GM12864 (cell line): ENCODE measurements at regions not wholly inside any gene's neighbourhood (a gene's known extent, or its start where the extent isn't known, plus 50 kb on each side); places are given as distances from the start of the nearest gene placed in this dataset.
"Not testable (repeated sequence)": the region's sequence is repeated elsewhere in the genome, so short reads cannot be mapped to it uniquely, and the experiment has no call there.

ENCODE experiments used
- DNase-seq: peaks from one replicate; pipeline ENCODE4 v3.0.0-alpha.2; 2011; ENCODE audit warnings: low read depth
- H3K4me3 ChIP-seq: 2 replicates; pipeline ENCODE4 v1.5.1; 2011; ENCODE audit warnings: mild to moderate bottlenecking, low read depth, low read length, control low read depth
- CTCF ChIP-seq: IDR thresholded peaks from 2 replicates; pipeline ENCODE4 v1.5.1; 2011; ENCODE audit warnings: low read depth, mild to moderate bottlenecking, moderate library complexity, low read length, control low read depth, inconsistent platforms; ENCODE audit errors: missing control alignments

GRCh38 chr20:60782959-60783625, 469.0 kb upstream of the CDH4 start:
- H3K4me3 ChIP-seq = no peak overlapping the region
- TF ChIP-seq CTCF = no peak
- DNase-seq = no peak

- no peak for DNase-seq
- TF ChIP-seq CTCF = no peak
- no peak overlapping the region for H3K4me3 ChIP-seq
Observed at GRCh38 chr20:60785301-60785700, 466.8 kb upstream of the CDH4 start.

- H3K4me3 ChIP-seq = no peak overlapping the region
- TF ChIP-seq CTCF = no peak
- no peak for DNase-seq
Observed at GRCh38 chr20:60785785-60786184, 466.3 kb upstream of the CDH4 start.

DNA sequence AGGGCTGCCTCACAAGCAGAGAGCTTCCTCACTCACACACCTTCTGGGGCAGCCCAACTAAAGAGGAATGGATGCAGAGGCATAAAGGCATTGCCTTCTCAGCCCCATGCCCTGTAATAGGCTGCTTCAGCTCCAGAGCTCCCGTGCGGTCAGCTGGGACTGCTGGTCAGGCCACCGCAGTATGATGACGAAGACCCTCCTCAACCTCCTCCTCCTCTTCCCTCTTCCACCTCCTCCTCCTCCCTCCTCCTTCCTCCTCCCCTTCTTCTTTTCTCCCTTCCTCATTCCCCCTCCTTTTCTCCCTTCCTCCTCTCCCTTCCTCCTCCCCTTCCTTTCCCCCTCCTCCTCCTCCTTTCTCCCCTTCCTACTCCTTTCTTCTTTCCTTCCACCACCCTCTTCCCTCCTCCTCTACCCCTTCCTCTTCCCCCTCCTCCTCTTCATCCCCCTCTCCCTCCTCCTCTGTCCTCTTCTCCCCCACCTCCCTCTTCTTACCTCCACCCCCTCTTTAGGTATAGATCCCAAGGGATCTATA, 465.3 kb upstream of the CDH4 start:
- no peak for DNase-seq
- no peak overlapping the region for H3K4me3 ChIP-seq
- TF ChIP-seq CTCF = no peak

GRCh38 chr20:60787276-60787675, 464.8 kb upstream of the CDH4 start:
- TF ChIP-seq CTCF = no peak
- no peak for DNase-seq
- no peak overlapping the region for H3K4me3 ChIP-seq

- DNase-seq = no peak
- no peak overlapping the region for H3K4me3 ChIP-seq
- TF ChIP-seq CTCF = no peak
Observed at GRCh38 chr20:60788070-60788469, 464.0 kb upstream of the CDH4 start.

DNA sequence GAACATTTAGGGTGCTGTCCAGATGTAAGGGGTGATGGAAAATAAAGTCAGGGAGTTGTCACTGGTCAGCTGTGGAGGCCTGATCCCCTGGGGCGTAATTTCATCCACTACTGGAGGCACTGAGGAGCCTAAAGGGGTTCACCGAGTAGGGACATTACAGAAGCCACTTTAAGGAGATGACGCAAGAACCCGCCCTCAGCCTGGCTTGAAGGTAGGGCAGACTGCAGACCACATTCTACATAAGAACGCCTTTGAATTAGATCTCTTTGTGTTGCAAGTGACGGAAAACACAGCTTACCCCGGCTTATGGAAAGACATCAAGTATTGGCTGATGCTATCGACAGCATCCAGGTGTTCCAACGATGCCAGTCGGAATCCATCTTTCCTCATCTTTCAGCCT, 462.7 kb upstream of the CDH4 start:
- TF ChIP-seq CTCF = no peak
- no peak for DNase-seq
- no peak overlapping the region for H3K4me3 ChIP-seq

DNA sequence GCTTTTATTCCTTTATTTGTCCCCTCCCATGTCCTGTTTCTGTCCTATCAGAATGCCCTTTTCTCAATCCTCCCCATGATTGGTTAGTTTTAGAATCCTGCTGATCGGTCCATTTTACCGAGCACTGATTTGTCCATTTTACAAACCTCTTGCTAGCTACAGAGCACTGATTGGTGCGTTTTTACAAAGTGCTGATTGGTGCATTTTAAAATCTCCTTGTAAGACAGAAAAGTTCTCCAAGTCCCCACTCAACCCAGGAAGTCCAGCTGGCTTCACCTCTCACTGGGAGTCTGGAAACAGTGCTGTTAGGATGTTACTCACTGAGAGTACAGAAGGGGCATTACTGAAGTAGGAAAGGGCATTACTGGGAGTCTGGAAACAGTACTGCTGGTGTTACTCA, 461.7 kb upstream of the CDH4 start:
- not testable (repeated sequence) for DNase-seq, H3K4me3 ChIP-seq
